ENCODE measurements at regions not wholly inside any gene's neighbourhood (a gene's known extent, or its start where the extent isn't known, plus 50 kb on each side); places are given as distances from the start of the nearest gene placed in this dataset.

DNA sequence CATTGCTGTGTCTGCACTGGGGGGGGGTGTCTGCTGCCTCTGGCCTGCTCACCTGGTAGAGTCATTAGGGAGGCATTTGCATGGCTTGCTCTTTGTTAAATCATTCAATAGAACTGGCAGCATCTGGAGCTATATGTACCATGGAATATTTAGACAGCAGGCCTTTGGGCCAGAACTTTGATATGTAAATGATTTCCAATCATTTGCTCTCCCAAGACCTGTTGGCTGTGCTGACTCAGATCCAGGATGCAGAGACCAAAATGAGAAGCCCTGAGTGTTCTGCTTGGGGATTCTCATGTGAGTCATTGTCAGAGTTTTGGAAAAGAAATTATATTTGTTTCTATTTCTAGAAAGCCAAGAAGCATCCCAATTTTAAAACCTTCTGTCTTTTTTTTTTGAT, 257.6 kb upstream of the IGFBP3 start:
- H3K36me3 ChIP-seq = no peaks in the 10 kb centered on the region
- DNase-seq (ENCODE audit: low spot score in 2 of 2) = no peak
- H3K27me3 ChIP-seq = no peaks in the 10 kb centered on the region
- H3K27ac ChIP-seq = no peak overlapping the region
- TF ChIP-seq EP300 (IDR thresholded peaks at IDR 0.05) = no peak
- TF ChIP-seq, protein P1, sequence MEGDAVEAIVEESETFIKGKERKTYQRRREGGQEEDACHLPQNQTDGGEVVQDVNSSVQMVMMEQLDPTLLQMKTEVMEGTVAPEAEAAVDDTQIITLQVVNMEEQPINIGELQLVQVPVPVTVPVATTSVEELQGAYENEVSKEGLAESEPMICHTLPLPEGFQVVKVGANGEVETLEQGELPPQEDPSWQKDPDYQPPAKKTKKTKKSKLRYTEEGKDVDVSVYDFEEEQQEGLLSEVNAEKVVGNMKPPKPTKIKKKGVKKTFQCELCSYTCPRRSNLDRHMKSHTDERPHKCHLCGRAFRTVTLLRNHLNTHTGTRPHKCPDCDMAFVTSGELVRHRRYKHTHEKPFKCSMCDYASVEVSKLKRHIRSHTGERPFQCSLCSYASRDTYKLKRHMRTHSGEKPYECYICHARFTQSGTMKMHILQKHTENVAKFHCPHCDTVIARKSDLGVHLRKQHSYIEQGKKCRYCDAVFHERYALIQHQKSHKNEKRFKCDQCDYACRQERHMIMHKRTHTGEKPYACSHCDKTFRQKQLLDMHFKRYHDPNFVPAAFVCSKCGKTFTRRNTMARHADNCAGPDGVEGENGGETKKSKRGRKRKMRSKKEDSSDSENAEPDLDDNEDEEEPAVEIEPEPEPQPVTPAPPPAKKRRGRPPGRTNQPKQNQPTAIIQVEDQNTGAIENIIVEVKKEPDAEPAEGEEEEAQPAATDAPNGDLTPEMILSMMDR (IDR thresholded peaks at IDR 0.05) = no peak
- no peak for TF ChIP-seq POLR2A (IDR thresholded peaks at IDR 0.05)
- H3K4me3 ChIP-seq = no peak overlapping the region
- H3K4me1 ChIP-seq = peaks cover 0 to 11% (median 0%) of the 10 kb centered on the region in 4 donors
- no peaks in the 10 kb centered on the region for H3K9me3 ChIP-seq

DNA sequence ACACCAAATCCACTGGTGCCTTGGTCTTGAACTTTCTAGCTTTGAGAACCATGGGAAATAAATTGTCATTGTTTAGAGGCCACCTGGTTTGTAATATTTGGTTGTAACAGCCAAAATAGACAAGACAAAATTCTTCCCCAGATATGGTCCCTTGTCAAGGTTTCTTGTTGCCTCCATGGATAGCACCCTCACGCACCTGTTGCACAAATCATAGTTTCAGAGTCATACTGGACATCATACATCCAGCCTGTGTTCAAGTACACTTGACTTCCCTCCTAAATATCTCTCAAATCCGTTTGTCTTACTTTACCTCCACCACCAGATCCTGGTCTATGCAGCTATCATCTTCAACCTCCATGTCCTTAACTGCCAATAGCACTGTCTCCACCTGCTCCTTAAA, 256.7 kb upstream of the IGFBP3 start:
- Histone ChIP-seq H3K27ac (no peak overlapping the region), H3K9me3 (no peaks in the 10 kb centered on the region), H3K4me3 (no peak overlapping the region), H3K4me1 (peaks cover 0 to 18% (median 0%) of the 10 kb centered on the region in 4 donors), H3K36me3 (no peaks in the 10 kb centered on the region), H3K27me3 (no peaks in the 10 kb centered on the region)
- 88 to 89% methylated on average over 2 of the region's 2 CpGs for WGBS, 2 donors
- no peak for DNase-seq (ENCODE audit: low spot score in 2 of 2)
- no peak for TF ChIP-seq POLR2A (IDR thresholded peaks at IDR 0.05)
- TF ChIP-seq, protein P1 (IDR thresholded peaks at IDR 0.05) = no peak
- no peak for TF ChIP-seq EP300 (IDR thresholded peaks at IDR 0.05)

DNA sequence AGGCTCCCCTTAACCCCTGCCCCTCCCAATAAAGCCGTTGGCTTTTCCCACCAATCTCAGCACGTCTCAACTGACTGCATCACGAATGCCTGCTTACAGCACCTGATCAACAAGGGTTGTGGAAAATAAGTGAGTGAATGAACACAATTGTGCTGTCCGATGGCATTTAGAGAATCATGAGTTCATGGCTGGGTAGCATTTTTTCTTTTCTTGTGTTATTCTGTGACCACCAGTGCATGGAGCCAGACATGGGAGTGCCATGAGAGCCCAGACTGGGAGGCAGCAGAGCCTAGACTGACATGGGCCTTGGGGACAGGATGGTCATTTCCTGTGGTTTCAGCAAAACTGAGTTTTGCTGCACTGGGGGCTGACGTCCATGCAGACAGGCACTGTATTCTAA, 254.1 kb upstream of the IGFBP3 start:
- H3K4me1 ChIP-seq = peaks cover 0 to 18% (median 0%) of the 10 kb centered on the region in 4 donors
- no peak for TF ChIP-seq EP300 (IDR thresholded peaks at IDR 0.05)
- TF ChIP-seq, protein P1 (IDR thresholded peaks at IDR 0.05) = no peak
- no peaks in the 10 kb centered on the region for H3K9me3 ChIP-seq
- no peak overlapping the region for H3K4me3 ChIP-seq
- H3K27me3 ChIP-seq = no peaks in the 10 kb centered on the region
- H3K27ac ChIP-seq = no peak overlapping the region
- H3K36me3 ChIP-seq = no peaks in the 10 kb centered on the region
- 61 to 65% methylated on average over 5 of the region's 5 CpGs for WGBS, 2 donors
- no peak for DNase-seq (ENCODE audit: low spot score in 2 of 2)

DNA sequence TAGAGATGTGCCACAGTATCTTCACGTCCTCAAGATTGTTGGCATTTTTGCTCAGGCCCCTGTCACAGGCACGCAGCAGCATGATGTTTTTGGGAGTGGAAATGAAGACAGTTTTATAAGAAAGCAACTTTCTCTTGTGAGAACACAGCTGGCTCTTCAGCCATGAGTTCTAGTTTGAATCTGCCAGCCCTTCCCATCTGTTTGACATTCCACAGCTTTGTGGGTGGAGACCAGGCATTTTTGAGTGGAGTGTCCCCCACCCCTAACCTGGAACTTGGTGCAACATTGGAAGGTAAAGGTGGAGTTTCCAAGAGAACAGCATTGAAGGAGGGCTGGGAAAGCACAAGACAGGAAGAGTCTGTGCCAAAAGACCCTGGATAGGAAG, 253.1 kb upstream of the IGFBP3 start:
- TF ChIP-seq, protein P1 (IDR thresholded peaks at IDR 0.05) = no peak
- no peak for TF ChIP-seq EP300 (IDR thresholded peaks at IDR 0.05)
- TF ChIP-seq POLR2A (IDR thresholded peaks at IDR 0.05) = no peak
- Histone ChIP-seq H3K4me1 (peaks cover 0 to 17% (median 0%) of the 10 kb centered on the region in 4 donors), H3K27me3 (no peaks in the 10 kb centered on the region), H3K36me3 (no peaks in the 10 kb centered on the region), H3K9me3 (no peaks in the 10 kb centered on the region), H3K27ac (peak overlapping the region in 2 of 4 donors; percentile 17 to 46), H3K4me3 (no peak overlapping the region)
- no peak for DNase-seq (ENCODE audit: low spot score in 2 of 2)
- WGBS, 2 donors = 21 to 47% methylated on average over 2 of the region's 2 CpGs

DNA sequence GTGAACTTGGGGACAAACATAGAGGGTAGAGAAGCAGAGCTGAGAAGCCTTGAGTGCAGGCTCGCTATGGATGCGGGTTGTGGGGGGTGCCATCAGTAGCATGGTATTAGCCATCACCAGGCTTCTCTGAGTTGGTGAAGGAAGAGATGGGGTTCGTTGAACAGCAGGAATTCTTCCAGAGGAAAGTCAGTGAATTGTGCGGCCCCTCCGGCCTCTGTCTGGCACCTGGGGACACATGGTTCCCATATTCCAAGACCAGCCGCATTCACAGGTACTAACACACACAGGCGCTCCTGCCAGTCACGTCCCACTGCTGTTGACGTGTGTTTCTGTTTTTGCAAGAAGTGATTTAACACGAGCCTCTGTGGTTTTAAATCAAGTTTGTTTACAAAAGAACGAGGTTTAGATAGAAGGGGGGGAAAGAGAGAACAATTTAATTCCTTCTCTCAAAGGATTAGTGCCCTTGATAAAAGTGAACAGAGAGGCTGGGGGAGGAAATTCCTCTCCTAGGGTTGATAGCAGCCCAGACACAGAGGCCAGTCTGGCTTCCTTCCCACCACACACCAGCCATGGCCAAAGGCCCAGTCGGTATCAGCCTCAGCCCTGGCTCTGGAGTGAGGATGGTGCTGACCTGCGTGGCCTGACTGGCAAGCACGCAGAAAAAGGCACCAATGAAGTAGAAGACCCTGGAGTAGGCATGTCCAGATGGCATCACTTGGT, 252.6 kb upstream of the IGFBP3 start:
- H3K4me3 ChIP-seq = no peak overlapping the region
- peak overlapping the region in 2 of 4 donors; percentile 17 to 46 for H3K27ac ChIP-seq
- H3K4me1 ChIP-seq = peaks cover 0 to 15% (median 0%) of the 10 kb centered on the region in 4 donors
- no peak for DNase-seq (ENCODE audit: low spot score in 2 of 2)
- H3K9me3 ChIP-seq = no peaks in the 10 kb centered on the region
- TF ChIP-seq, protein P1 (IDR thresholded peaks at IDR 0.05) = no peak
- no peak for TF ChIP-seq EP300 (IDR thresholded peaks at IDR 0.05)
- no peak for TF ChIP-seq POLR2A (IDR thresholded peaks at IDR 0.05)
- no peaks in the 10 kb centered on the region for H3K36me3 ChIP-seq
- H3K27me3 ChIP-seq = no peaks in the 10 kb centered on the region
- WGBS, 2 donors = 67 to 71% methylated on average over 14 of the region's 14 CpGs
